GM23338 (cell line): ENCODE measurements at regions not wholly inside any gene's neighbourhood (a gene's known extent, or its start where the extent isn't known, plus 50 kb on each side); places are given as distances from the start of the nearest gene placed in this dataset.

Experiments used
- ATAC-seq: fragments of 200-7000 bp; cut with Tn5 transposase; 3 replicates; pipeline ENCODE4 v1.9.1; 2020
- DNase-seq: peaks from one replicate; pipeline ENCODE4 v3.0.0-alpha.2; 2015; ENCODE audit warnings: low spot score
- H2AFZ ChIP-seq: fragments of 200-600 bp; sonication (generic); 2 replicates; pipeline ENCODE4 v1.8.0; 2016; ENCODE audit warnings: antibody characterized with exemption, mild to moderate bottlenecking, moderate library complexity
- H3F3A ChIP-seq: fragments of 200-600 bp; sonication (generic); replicated peaks from 2 replicates; pipeline ENCODE4 v1.8.0; 2017; ENCODE audit warnings: antibody characterized with exemption, mixed run types, low read depth
- H3K27ac ChIP-seq: fragments of 200-600 bp; sonication (generic); 2 replicates; pipeline ENCODE4 v1.6.1; 2016; ENCODE audit warnings: low read depth
- H3K27me3 ChIP-seq: fragments of 200-600 bp; sonication (generic); 2 replicates; pipeline ENCODE4 v1.8.0; 2016; ENCODE audit warnings: mild to moderate bottlenecking, mixed run types, moderate library complexity; ENCODE audit not compliant: insufficient read depth
- H3K36me3 ChIP-seq: fragments of 200-600 bp; sonication (generic); 2 replicates; pipeline ENCODE4 v1.8.0; 2016; ENCODE audit warnings: mild to moderate bottlenecking; ENCODE audit not compliant: insufficient read depth
- H3K4me1 ChIP-seq: fragments of 200-600 bp; sonication (generic); 2 replicates; pipeline ENCODE4 v1.8.0; 2016; ENCODE audit warnings: mild to moderate bottlenecking, moderate library complexity; ENCODE audit not compliant: insufficient read depth
- H3K4me2 ChIP-seq: fragments of 200-600 bp; sonication (generic); 2 replicates; pipeline ENCODE4 v1.7.1; 2017; ENCODE audit warnings: mixed run types
- H3K4me3 ChIP-seq: fragments of 200-600 bp; sonication (generic); 2 replicates; pipeline ENCODE4 v1.6.1; 2016; ENCODE audit warnings: mixed run types
- H3K79me2 ChIP-seq: fragments of 200-600 bp; sonication (generic); replicated peaks from 2 replicates; pipeline ENCODE4 v1.8.0; 2017; ENCODE audit warnings: mild to moderate bottlenecking; ENCODE audit not compliant: insufficient read depth
- H3K9me2 ChIP-seq: fragments of 200-600 bp; sonication (generic); 2 replicates; pipeline ENCODE4 v1.8.0; 2017; ENCODE audit not compliant: insufficient read depth
- H4K20me1 ChIP-seq: fragments of 200-600 bp; sonication (generic); replicated peaks from 2 replicates; pipeline ENCODE4 v1.8.0; 2017; ENCODE audit warnings: mild to moderate bottlenecking; ENCODE audit not compliant: insufficient read depth
- H3K27ac Mint-ChIP-seq: 2 replicates; pipeline ENCODE4 v1.8.0; 2020; ENCODE audit warnings: inconsistent platforms, mild to moderate bottlenecking, moderate library complexity, mixed read lengths
- H3K27me3 Mint-ChIP-seq: 3 replicates; pipeline ENCODE4 v1.8.0; 2022; ENCODE audit warnings: low read depth, mild to moderate bottlenecking, moderate library complexity, mixed read lengths, inconsistent platforms; ENCODE audit not compliant: insufficient read depth, poor library complexity
- H3K36me3 Mint-ChIP-seq: 3 replicates; pipeline ENCODE4 v1.8.0; 2021; ENCODE audit warnings: low read depth, mild to moderate bottlenecking, inconsistent platforms, moderate library complexity, mixed read lengths
- H3K4me1 Mint-ChIP-seq: 3 replicates; pipeline ENCODE4 v1.8.0; 2020; ENCODE audit warnings: mild to moderate bottlenecking, inconsistent platforms, mixed read lengths
- H3K4me3 Mint-ChIP-seq: 3 replicates; pipeline ENCODE4 v1.8.0; 2021; ENCODE audit warnings: moderate library complexity, mild to moderate bottlenecking, inconsistent platforms, mixed read lengths
- H3K9me3 Mint-ChIP-seq: 3 replicates; pipeline ENCODE4 v1.8.0; 2020; ENCODE audit warnings: moderate library complexity, mild to moderate bottlenecking, inconsistent platforms, mixed read lengths
- CREB1 ChIP-seq: fragments of 250-450 bp; sonication (Bioruptor Pico); IDR thresholded peaks from 2 replicates; pipeline ENCODE4 v1.5.0; 2020; ENCODE audit warnings: low read depth, mild to moderate bottlenecking, moderate library complexity
- EZH2 ChIP-seq: fragments of 200-600 bp; sonication (generic); IDR thresholded peaks from one replicate; pipeline ENCODE4 v1.8.0; 2017; ENCODE audit warnings: antibody characterized with exemption, mild to moderate bottlenecking, low read depth; ENCODE audit not compliant: unreplicated experiment
- NANOG ChIP-seq: IDR thresholded peaks from 2 replicates; pipeline ENCODE4 v1.6.1; 2016; ENCODE audit warnings: antibody characterized with exemption, borderline replicate concordance
- STAT1 ChIP-seq: IDR thresholded peaks from one replicate; pipeline ENCODE4 v1.6.1; 2016; ENCODE audit warnings: antibody characterized with exemption; ENCODE audit not compliant: unreplicated experiment
- TF ChIP-seq, protein P1 (sequence below): IDR thresholded peaks from one replicate; pipeline ENCODE4 v1.6.1; 2018; ENCODE audit warnings: antibody characterized with exemption; ENCODE audit not compliant: unreplicated experiment
- TF ChIP-seq, protein P2 (sequence below), 2 experiments: fragments of 200-600 bp in 1 of 2; sonication (generic) in 1 of 2; conservative IDR thresholded peaks; 2 replicates each; pipeline versions ENCODE4 v1.5.1 to v1.6.1; 2016 to 2017; ENCODE audit warnings: antibody characterized with exemption in 2 of 2, low read depth in 2 of 2, mild to moderate bottlenecking in 2 of 2, moderate library complexity in 1 of 2
- TF ChIP-seq, protein P3 (sequence below): IDR thresholded peaks from 2 replicates; pipeline ENCODE4 v1.6.1; 2016; ENCODE audit warnings: antibody characterized with exemption

DNA sequence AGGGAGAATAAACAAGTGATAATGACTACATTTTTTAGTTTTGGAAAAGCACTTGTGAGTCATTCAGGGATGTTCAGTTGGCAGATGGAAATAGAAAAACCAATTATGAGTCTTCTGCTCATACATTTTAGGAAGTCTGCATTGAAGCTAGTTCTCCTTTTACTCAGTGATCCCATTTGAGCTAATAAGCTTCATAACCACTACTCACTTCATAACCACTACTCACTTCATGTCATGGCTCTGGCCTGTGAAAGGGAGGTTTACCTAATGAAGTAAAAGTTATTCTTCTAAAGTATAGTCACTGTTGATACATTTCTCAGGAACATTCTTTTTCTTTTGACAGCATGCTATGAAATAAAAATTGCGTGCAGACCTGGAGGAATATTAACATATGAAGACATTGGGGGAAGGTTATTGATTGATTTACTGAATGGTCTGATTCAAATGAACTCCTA is 948.7 kb downstream of the TSN start:
- Histone ChIP-seq H3K9me2 (no peaks in the 10 kb centered on the region), H3K27ac (no peak overlapping the region), H3K27me3 (no peaks in the 10 kb centered on the region), H3K4me1 (no peaks in the 10 kb centered on the region), H4K20me1 (no peaks in the 10 kb centered on the region), H3K4me3 (no peak overlapping the region), H3K79me2 (no peaks in the 10 kb centered on the region), H3K4me2 (no peak overlapping the region), H3K36me3 (no peaks in the 10 kb centered on the region), H2AFZ (no peak overlapping the region), H3F3A (no peaks in the 10 kb centered on the region)
- peaks cover 3% of the 10 kb centered on the region for H3K27me3 Mint-ChIP-seq
- TF ChIP-seq NANOG (no peak), STAT1 (no peak), CREB1 (no peak)
- TF ChIP-seq, protein P1, sequence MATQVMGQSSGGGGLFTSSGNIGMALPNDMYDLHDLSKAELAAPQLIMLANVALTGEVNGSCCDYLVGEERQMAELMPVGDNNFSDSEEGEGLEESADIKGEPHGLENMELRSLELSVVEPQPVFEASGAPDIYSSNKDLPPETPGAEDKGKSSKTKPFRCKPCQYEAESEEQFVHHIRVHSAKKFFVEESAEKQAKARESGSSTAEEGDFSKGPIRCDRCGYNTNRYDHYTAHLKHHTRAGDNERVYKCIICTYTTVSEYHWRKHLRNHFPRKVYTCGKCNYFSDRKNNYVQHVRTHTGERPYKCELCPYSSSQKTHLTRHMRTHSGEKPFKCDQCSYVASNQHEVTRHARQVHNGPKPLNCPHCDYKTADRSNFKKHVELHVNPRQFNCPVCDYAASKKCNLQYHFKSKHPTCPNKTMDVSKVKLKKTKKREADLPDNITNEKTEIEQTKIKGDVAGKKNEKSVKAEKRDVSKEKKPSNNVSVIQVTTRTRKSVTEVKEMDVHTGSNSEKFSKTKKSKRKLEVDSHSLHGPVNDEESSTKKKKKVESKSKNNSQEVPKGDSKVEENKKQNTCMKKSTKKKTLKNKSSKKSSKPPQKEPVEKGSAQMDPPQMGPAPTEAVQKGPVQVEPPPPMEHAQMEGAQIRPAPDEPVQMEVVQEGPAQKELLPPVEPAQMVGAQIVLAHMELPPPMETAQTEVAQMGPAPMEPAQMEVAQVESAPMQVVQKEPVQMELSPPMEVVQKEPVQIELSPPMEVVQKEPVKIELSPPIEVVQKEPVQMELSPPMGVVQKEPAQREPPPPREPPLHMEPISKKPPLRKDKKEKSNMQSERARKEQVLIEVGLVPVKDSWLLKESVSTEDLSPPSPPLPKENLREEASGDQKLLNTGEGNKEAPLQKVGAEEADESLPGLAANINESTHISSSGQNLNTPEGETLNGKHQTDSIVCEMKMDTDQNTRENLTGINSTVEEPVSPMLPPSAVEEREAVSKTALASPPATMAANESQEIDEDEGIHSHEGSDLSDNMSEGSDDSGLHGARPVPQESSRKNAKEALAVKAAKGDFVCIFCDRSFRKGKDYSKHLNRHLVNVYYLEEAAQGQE: no peak
- H3K4me3 Mint-ChIP-seq: no peak overlapping the region
- DNase-seq (no peak), ATAC-seq (no peak)
- H3K27ac Mint-ChIP-seq: no peak overlapping the region
- H3K9me3 Mint-ChIP-seq: no peaks in the 10 kb centered on the region
- no peaks in the 10 kb centered on the region for H3K36me3 Mint-ChIP-seq
- H3K4me1 Mint-ChIP-seq: peaks cover 6% of the 10 kb centered on the region; the same call in 2 of the 3 replicates

DNA sequence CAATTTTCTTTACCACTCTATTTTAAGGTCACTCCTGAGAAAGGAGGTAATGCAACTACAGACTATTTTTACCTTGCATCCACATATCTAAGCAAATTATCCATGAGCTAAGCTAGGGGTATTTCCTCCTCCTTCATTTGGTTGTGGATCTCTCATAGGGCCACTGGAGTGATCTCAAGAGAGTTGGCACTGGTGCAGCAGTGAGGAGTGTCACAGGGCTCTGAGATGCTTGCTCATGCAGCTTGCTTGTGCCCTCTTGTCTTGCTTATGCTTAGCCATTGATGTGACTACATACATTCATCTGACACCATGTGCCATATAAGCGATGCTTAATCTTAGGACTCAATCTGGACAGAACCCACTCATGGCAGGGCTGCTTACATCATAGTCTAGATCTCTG is 950.3 kb downstream of the TSN start:
- Histone ChIP-seq H3K27ac (no peak overlapping the region), H3K36me3 (no peaks in the 10 kb centered on the region), H3K4me1 (no peaks in the 10 kb centered on the region), H3K9me2 (no peaks in the 10 kb centered on the region), H4K20me1 (no peaks in the 10 kb centered on the region), H3F3A (no peaks in the 10 kb centered on the region), H3K79me2 (no peaks in the 10 kb centered on the region), H3K4me2 (no peak overlapping the region), H2AFZ (no peak overlapping the region), H3K4me3 (no peak overlapping the region), H3K27me3 (no peaks in the 10 kb centered on the region)
- H3K27me3 Mint-ChIP-seq: peaks cover 5% of the 10 kb centered on the region
- H3K4me1 Mint-ChIP-seq: peaks cover 9% of the 10 kb centered on the region; the same call in 2 of the 3 replicates
- H3K36me3 Mint-ChIP-seq: peaks cover 2% of the 10 kb centered on the region; the same call in 2 of the 3 replicates
- no peak for DNase-seq
- ATAC-seq: no peak
- H3K27ac Mint-ChIP-seq: no peak overlapping the region
- no peaks in the 10 kb centered on the region; the same call in 2 of the 3 replicates for H3K9me3 Mint-ChIP-seq
- H3K4me3 Mint-ChIP-seq: no peak overlapping the region
- TF ChIP-seq, protein P2, sequence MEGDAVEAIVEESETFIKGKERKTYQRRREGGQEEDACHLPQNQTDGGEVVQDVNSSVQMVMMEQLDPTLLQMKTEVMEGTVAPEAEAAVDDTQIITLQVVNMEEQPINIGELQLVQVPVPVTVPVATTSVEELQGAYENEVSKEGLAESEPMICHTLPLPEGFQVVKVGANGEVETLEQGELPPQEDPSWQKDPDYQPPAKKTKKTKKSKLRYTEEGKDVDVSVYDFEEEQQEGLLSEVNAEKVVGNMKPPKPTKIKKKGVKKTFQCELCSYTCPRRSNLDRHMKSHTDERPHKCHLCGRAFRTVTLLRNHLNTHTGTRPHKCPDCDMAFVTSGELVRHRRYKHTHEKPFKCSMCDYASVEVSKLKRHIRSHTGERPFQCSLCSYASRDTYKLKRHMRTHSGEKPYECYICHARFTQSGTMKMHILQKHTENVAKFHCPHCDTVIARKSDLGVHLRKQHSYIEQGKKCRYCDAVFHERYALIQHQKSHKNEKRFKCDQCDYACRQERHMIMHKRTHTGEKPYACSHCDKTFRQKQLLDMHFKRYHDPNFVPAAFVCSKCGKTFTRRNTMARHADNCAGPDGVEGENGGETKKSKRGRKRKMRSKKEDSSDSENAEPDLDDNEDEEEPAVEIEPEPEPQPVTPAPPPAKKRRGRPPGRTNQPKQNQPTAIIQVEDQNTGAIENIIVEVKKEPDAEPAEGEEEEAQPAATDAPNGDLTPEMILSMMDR (conservative IDR thresholded peaks at IDR 0.05; ENCODE audit: low read depth in 2 of 2): no peak
- TF ChIP-seq CREB1: no peak
- TF ChIP-seq, protein P3, sequence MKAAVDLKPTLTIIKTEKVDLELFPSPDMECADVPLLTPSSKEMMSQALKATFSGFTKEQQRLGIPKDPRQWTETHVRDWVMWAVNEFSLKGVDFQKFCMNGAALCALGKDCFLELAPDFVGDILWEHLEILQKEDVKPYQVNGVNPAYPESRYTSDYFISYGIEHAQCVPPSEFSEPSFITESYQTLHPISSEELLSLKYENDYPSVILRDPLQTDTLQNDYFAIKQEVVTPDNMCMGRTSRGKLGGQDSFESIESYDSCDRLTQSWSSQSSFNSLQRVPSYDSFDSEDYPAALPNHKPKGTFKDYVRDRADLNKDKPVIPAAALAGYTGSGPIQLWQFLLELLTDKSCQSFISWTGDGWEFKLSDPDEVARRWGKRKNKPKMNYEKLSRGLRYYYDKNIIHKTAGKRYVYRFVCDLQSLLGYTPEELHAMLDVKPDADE: no peak
- TF ChIP-seq, protein P1: no peak
- no peak for TF ChIP-seq EZH2
